Spleen (tissue), 11 donors: ENCODE measurements at regions not wholly inside any gene's neighbourhood (a gene's known extent, or its start where the extent isn't known, plus 50 kb on each side); places are given as distances from the start of the nearest gene placed in this dataset.

Experiments
- DNase-seq: peaks from one replicate; pipeline ENCODE4 v3.0.0-alpha.2; 2020
- H3K27ac ChIP-seq, 8 donors: fragments of 200-600 bp; sonication (generic) in 7 of 8; 1 replicate in 4 of 8; 2 replicates in 4 of 8; pipeline versions ENCODE4 v1.5.0 to v1.8.0; 2016 to 2021; ENCODE audit warnings: inconsistent platforms in 4 of 8, mild to moderate bottlenecking in 4 of 8, moderate library complexity in 1 of 8
- H3K27me3 ChIP-seq, 7 donors: fragments of 200-600 bp; sonication (generic) in 6 of 7; replicated peaks in 1 of 7; 1 replicate in 4 of 7; 2 replicates in 3 of 7; pipeline versions ENCODE4 v1.5.0 to v1.8.0; 2016 to 2021; ENCODE audit warnings: inconsistent platforms in 3 of 7, mild to moderate bottlenecking in 1 of 7
- H3K36me3 ChIP-seq, 6 donors: fragments of 200-600 bp; sonication (generic) in 5 of 6; 1 replicate in 4 of 6; 2 replicates in 2 of 6; pipeline versions ENCODE4 v1.5.0 to v1.8.0; 2016 to 2021; ENCODE audit warnings: inconsistent platforms in 2 of 6
- H3K4me1 ChIP-seq, 6 donors: fragments of 200-600 bp; sonication (generic) in 5 of 6; 1 replicate in 3 of 6; 2 replicates in 3 of 6; pipeline versions ENCODE4 v1.5.0 to v1.8.0; 2016 to 2021; ENCODE audit warnings: inconsistent platforms in 3 of 6
- H3K4me3 ChIP-seq, 8 donors: fragments of 200-600 bp; sonication (generic) in 7 of 8; 1 replicate in 4 of 8; 2 replicates in 4 of 8; pipeline versions ENCODE4 v1.5.0 to v1.8.0; 2016 to 2021; ENCODE audit warnings: inconsistent platforms in 4 of 8, mild to moderate bottlenecking in 4 of 8, moderate library complexity in 2 of 8
- H3K9me3 ChIP-seq, 8 donors: fragments of 200-600 bp; sonication (generic) in 7 of 8; 1 replicate in 4 of 8; 2 replicates in 4 of 8; pipeline versions ENCODE4 v1.5.0 to v1.8.0; 2016 to 2021; ENCODE audit warnings: inconsistent platforms in 4 of 8
- CTCF ChIP-seq, 11 experiments: fragments of 200-600 bp in 7 of 11; fragments of 450-650 bp in 4 of 11; sonication (generic) in 4 of 11; IDR thresholded peaks in 8 of 11; conservative IDR thresholded peaks in 3 of 11; 1 replicate in 7 of 11; 2 replicates in 4 of 11; pipeline versions ENCODE4 v1.4.0 to v1.8.0; 2016 to 2021; ENCODE audit warnings: antibody characterized with exemption in 11 of 11, inconsistent platforms in 4 of 11, mild to moderate bottlenecking in 1 of 11
- POLR2A ChIP-seq, 3 donors: fragments of 450-650 bp; IDR thresholded peaks; one replicate each; pipeline ENCODE4 v1.5.1; 2017; ENCODE audit warnings: antibody characterized with exemption in 3 of 3, mild to moderate bottlenecking in 1 of 3
- POLR2AphosphoS5 ChIP-seq, 3 donors: sonication (generic); formaldehyde crosslinking; IDR thresholded peaks; one replicate each; pipeline ENCODE4 v1.5.1; 2017; ENCODE audit warnings: antibody characterized with exemption in 3 of 3
- WGBS, 5 donors: extraction: QIAGEN DNeasy Blood & Tissue Kit in 3 of 5; methylation state at CpG; one replicate each; pipeline versions ENCODE4 v1.1.5 to v1.1.7; 2013 to 2018; 5-methylcytosine and 5-hydroxymethylcytosine counted together
- intact Hi-C: fragments of 100-400 bp; cut with DNase I; formaldehyde crosslinking; loops from one replicate; pipeline ENCODE4 v1.15.0; 2023; ENCODE audit warnings: low total_unique reads
- donor health status: healthy with polysubstance abuse.
- donor health status: DM: no; HTN: no; CAD: no; lungs with moderate emphysema.
- donor health status: DM: no; HTN: no; CAD: no.
- donor health status: Bipolar disorder and iron deficiency.
- donor health status: healthy.
- donor health status: DM: no; HTN: no; CAD: no.
- donor health status: DM: yes; HTN: yes; CAD: no.

GRCh38 chr21:41112740-41113692, 54.9 kb upstream of the BACE2 start:
- no peaks in the 10 kb centered on the region for H3K9me3 ChIP-seq
- TF ChIP-seq POLR2A (IDR thresholded peaks at IDR 0.05) (no peak), CTCF (IDR thresholded peaks at IDR 0.05 in 8 of 11, conservative IDR thresholded peaks at IDR 0.05 in 3 of 11) (no peak), POLR2AphosphoS5 (IDR thresholded peaks at IDR 0.05) (no peak)
- peaks cover 0 to 14% (median 0%) of the 10 kb centered on the region in 7 donors for H3K27me3 ChIP-seq
- intact Hi-C loops = no loop called here
- no peak for DNase-seq
- peak overlapping the region in 7 of 8 donors; percentile 36 to 67 (median 53) for H3K27ac ChIP-seq
- H3K4me1 ChIP-seq = peaks cover 0 to 23% (median 14%) of the 10 kb centered on the region in 6 donors
- no peaks in the 10 kb centered on the region for H3K36me3 ChIP-seq
- WGBS, 5 donors = 20 to 24% (median 21%) methylated on average over 12 to 14 of the region's 14 CpGs
- peak overlapping the region in 2 of 8 donors; percentile 26 to 58 for H3K4me3 ChIP-seq

GRCh38 chr21:41115851-41116250, 52.1 kb upstream of the BACE2 start:
- intact Hi-C loops = no loop called here
- no peak for DNase-seq
- 72 to 90% (median 81%) methylated on average over 4 of the region's 4 CpGs for WGBS, 5 donors

More at GRCh38 chr21:41115851-41116250, 52.1 kb upstream of the BACE2 start:
- Histone ChIP-seq H3K27me3 (peaks cover 0 to 5% (median 0%) of the 10 kb centered on the region in 7 donors), H3K27ac (no peak overlapping the region), H3K4me3 (no peak overlapping the region), H3K4me1 (peaks cover 0 to 13% (median 11%) of the 10 kb centered on the region in 6 donors), H3K36me3 (no peaks in the 10 kb centered on the region), H3K9me3 (no peaks in the 10 kb centered on the region)
- no peak for TF ChIP-seq POLR2AphosphoS5 (IDR thresholded peaks at IDR 0.05)
- no peak for TF ChIP-seq POLR2A (IDR thresholded peaks at IDR 0.05)
- TF ChIP-seq CTCF (IDR thresholded peaks at IDR 0.05 in 8 of 11, conservative IDR thresholded peaks at IDR 0.05 in 3 of 11) = no peak
